Left ventricle myocardium inferior (tissue), 1 donor: ENCODE measurements at regions not wholly inside any gene's neighbourhood (a gene's known extent, or its start where the extent isn't known, plus 50 kb on each side); places are given as distances from the start of the nearest gene placed in this dataset.

Source experiments
- DNase-seq: peaks from one replicate; pipeline ENCODE4 v3.0.0-alpha.2; 2020
- H3K27ac ChIP-seq: fragments of 200-600 bp; replicated peaks from 2 replicates; pipeline ENCODE4 v1.8.0; 2021
- H3K27me3 ChIP-seq: fragments of 200-600 bp; 2 replicates; pipeline ENCODE4 v1.8.0; 2021; ENCODE audit warnings: low read depth
- H3K36me3 ChIP-seq: fragments of 200-600 bp; 2 replicates; pipeline ENCODE4 v1.8.0; 2021
- H3K4me1 ChIP-seq: fragments of 200-600 bp; 2 replicates; pipeline ENCODE4 v1.8.0; 2021
- H3K4me3 ChIP-seq: fragments of 200-600 bp; 2 replicates; pipeline ENCODE4 v1.8.0; 2021; ENCODE audit warnings: mild to moderate bottlenecking, moderate library complexity
- H3K9me3 ChIP-seq: fragments of 200-600 bp; replicated peaks from 2 replicates; pipeline ENCODE4 v1.8.0; 2021
- CTCF ChIP-seq: fragments of 200-600 bp; IDR thresholded peaks from 2 replicates; pipeline ENCODE4 v1.8.0; 2021; ENCODE audit warnings: antibody characterized with exemption, mild to moderate bottlenecking, borderline replicate concordance
- intact Hi-C: fragments of 100-400 bp; cut with micrococcal nuclease; formaldehyde crosslinking; loops from one replicate; pipeline ENCODE4 v1.11.0; 2022
- donor health status: DM: no; HTN: yes; CAD: no; lungs with severe emphysema.

GRCh38 chr4:66266035-66266434, 595.7 kb upstream of the EPHA5 start:
- TF ChIP-seq CTCF = no peak
- no peaks in the 10 kb centered on the region for H3K4me1 ChIP-seq
- no peak overlapping the region for H3K4me3 ChIP-seq
- DNase-seq = no peak
- H3K9me3 ChIP-seq = peaks cover 24% of the 10 kb centered on the region
- H3K36me3 ChIP-seq = no peaks in the 10 kb centered on the region
- H3K27me3 ChIP-seq = no peaks in the 10 kb centered on the region
- intact Hi-C loops = no loop called here
- no peak overlapping the region for H3K27ac ChIP-seq

DNA sequence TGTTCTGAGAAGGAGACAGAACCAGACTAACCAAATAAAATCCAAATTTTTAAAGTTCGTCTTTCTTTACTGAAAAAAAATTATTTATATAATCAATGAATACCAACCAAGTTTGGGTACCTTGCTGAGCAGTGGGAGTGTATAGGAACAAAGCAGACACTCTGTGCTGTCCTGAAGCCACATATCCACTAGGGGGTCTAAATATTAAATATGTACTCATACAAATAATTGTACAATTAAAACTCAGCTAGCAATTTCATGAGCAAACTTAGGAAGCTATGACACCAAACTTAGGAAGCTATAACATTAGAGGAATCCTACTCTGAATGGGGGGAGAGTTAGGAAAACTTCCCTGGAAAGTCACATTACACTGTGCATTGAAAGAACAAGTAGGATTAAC, 582.0 kb upstream of the EPHA5 start:
- no peak for TF ChIP-seq CTCF
- no peak overlapping the region for H3K4me3 ChIP-seq
- H3K27ac ChIP-seq = no peak overlapping the region
- intact Hi-C loops = no loop called here
- peaks cover 56% of the 10 kb centered on the region for H3K9me3 ChIP-seq
- H3K4me1 ChIP-seq = no peaks in the 10 kb centered on the region
- no peaks in the 10 kb centered on the region for H3K27me3 ChIP-seq
- no peak for DNase-seq
- H3K36me3 ChIP-seq = no peaks in the 10 kb centered on the region

DNA sequence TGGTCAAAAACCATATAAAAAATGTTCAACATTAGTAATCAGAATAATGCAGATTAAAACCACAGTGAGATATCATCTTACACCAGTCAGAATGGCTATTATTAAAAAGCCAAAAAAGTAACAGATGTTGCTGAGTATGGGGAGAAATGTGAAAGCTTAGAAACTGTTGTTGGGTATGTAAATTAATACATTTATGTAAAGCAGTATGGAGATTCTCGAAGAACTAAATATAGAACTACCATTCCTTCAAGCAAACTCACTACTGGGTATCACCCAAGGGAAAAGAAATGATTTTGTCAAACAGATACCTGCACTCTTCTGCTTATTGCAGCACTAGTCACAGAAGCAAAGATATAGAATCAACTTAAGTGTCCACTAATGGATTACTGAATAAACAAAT, 576.4 kb upstream of the EPHA5 start:
- DNase-seq = no peak
- TF ChIP-seq CTCF = no peak
- intact Hi-C loops = no loop called here
- no peaks in the 10 kb centered on the region for H3K36me3 ChIP-seq
- peaks cover 43% of the 10 kb centered on the region for H3K9me3 ChIP-seq
- no peak overlapping the region for H3K27ac ChIP-seq
- no peaks in the 10 kb centered on the region for H3K27me3 ChIP-seq
- H3K4me3 ChIP-seq = no peak overlapping the region
- no peaks in the 10 kb centered on the region for H3K4me1 ChIP-seq

DNA sequence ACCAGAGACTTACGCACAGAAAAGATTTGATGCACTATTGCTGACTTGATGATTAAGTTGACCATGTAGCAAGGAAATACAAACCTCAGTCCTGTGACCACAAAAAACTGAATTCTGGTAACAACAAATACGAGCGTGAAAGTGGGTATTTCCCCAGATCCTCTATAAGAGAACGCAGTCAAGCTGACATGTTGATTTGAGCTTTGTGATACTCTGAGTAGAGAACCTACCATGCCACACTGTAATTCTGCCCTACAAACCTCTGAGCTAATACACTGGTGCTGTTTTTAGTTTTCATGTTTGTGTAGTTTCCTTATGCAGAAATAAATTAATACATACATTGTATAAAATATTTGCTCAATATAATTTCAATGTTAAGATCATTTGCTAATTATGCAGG, 565.6 kb upstream of the EPHA5 start:
- TF ChIP-seq CTCF = no peak
- DNase-seq = no peak
- Histone ChIP-seq H3K27me3 (no peaks in the 10 kb centered on the region), H3K9me3 (no peaks in the 10 kb centered on the region), H3K27ac (no peak overlapping the region), H3K4me3 (no peak overlapping the region), H3K36me3 (no peaks in the 10 kb centered on the region), H3K4me1 (no peaks in the 10 kb centered on the region)
- intact Hi-C loops = no loop called here

DNA sequence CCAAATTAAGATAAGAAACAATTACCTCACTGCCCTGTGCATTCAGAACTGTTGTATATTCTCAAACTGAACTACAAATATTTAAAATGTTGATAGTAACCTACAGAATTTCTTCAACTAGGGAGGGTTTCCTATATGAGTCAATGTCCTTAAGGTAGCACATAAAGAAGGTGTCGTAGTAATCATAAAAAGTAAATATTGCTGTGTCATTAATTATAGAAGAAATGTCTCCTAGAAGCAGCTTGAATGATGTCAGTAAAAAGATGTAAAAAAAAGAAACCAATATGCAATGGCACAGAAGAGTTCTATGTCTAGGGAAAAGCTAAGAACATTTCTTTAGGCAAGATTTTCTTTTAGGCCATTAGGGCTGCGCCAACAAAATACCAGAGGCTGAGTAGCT, 559.6 kb upstream of the EPHA5 start:
- Histone ChIP-seq H3K4me3 (no peak overlapping the region), H3K36me3 (no peaks in the 10 kb centered on the region), H3K27me3 (no peaks in the 10 kb centered on the region), H3K9me3 (no peaks in the 10 kb centered on the region), H3K27ac (no peak overlapping the region), H3K4me1 (no peaks in the 10 kb centered on the region)
- intact Hi-C loops = no loop called here
- no peak for DNase-seq
- TF ChIP-seq CTCF = no peak

GRCh38 chr4:66225539-66225938, 555.2 kb upstream of the EPHA5 start:
- no peak overlapping the region for H3K4me3 ChIP-seq
- no peak overlapping the region for H3K27ac ChIP-seq
- no peaks in the 10 kb centered on the region for H3K36me3 ChIP-seq
- H3K9me3 ChIP-seq = no peaks in the 10 kb centered on the region
- no peak for TF ChIP-seq CTCF
- no peaks in the 10 kb centered on the region for H3K4me1 ChIP-seq
- DNase-seq = no peak
- intact Hi-C loops = no loop called here
- no peaks in the 10 kb centered on the region for H3K27me3 ChIP-seq
